Activated B cell treated with CpG ODN at 0.5 μM for 24 hours (primary cell): ENCODE measurements at regions not wholly inside any gene's neighbourhood (a gene's known extent, or its start where the extent isn't known, plus 50 kb on each side); places are given as distances from the start of the nearest gene placed in this dataset.

Experiments used
- ATAC-seq: fragments of 200-7000 bp; cut with Tn5 transposase; one replicate; pipeline ENCODE4 v1.10.0; 2021; ENCODE audit warnings: low read depth, mild to moderate bottlenecking, moderate library complexity
- CTCF ChIA-PET: fragments of 350-600 bp; sonication (Branson Sonifier 250); formaldehyde crosslinking; loops from one replicate; lab custom pipeline; 2021; ENCODE audit warnings: antibody characterized with exemption; lab: Charles Lee
- POLR2A ChIA-PET: fragments of 350-600 bp; sonication (Branson Sonifier 250); formaldehyde crosslinking; loops from one replicate; lab custom pipeline; 2021; ENCODE audit warnings: antibody characterized with exemption; lab: Charles Lee
- DNase-seq: peaks from one replicate; pipeline ENCODE4 v3.0.0; 2022
- H3K27ac Mint-ChIP-seq: one replicate; pipeline ENCODE4 v1.8.0; 2020; ENCODE audit warnings: mixed read lengths
- H3K27me3 Mint-ChIP-seq: one replicate; pipeline ENCODE4 v1.8.0; 2021; ENCODE audit warnings: mixed read lengths
- H3K36me3 Mint-ChIP-seq: one replicate; pipeline ENCODE4 v1.8.0; 2021; ENCODE audit warnings: low read depth, mixed read lengths
- H3K4me1 Mint-ChIP-seq: one replicate; pipeline ENCODE4 v1.8.0; 2021; ENCODE audit warnings: mixed read lengths
- H3K4me3 Mint-ChIP-seq: one replicate; pipeline ENCODE4 v1.8.0; 2020; ENCODE audit warnings: mild to moderate bottlenecking, mixed read lengths
- H3K9me3 Mint-ChIP-seq: one replicate; pipeline ENCODE4 v1.8.0; 2020; ENCODE audit warnings: mixed read lengths
- intact Hi-C: fragments of 100-400 bp; cut with micrococcal nuclease; formaldehyde crosslinking; loops from one replicate; pipeline ENCODE4 v1.15.1; 2024
- TF ChIP-seq, protein P1 (sequence below): fragments of 200-600 bp; IDR thresholded peaks from one replicate; pipeline ENCODE4 v1.8.0; 2022; ENCODE audit warnings: antibody characterized with exemption, mild to moderate bottlenecking

- Mint-ChIP-seq H3K27me3 (no peaks in the 10 kb centered on the region), H3K9me3 (no peaks in the 10 kb centered on the region), H3K4me3 (no peak overlapping the region), H3K36me3 (no peaks in the 10 kb centered on the region), H3K4me1 (no peaks in the 10 kb centered on the region), H3K27ac (no peak overlapping the region)
- TF ChIP-seq, protein P1, sequence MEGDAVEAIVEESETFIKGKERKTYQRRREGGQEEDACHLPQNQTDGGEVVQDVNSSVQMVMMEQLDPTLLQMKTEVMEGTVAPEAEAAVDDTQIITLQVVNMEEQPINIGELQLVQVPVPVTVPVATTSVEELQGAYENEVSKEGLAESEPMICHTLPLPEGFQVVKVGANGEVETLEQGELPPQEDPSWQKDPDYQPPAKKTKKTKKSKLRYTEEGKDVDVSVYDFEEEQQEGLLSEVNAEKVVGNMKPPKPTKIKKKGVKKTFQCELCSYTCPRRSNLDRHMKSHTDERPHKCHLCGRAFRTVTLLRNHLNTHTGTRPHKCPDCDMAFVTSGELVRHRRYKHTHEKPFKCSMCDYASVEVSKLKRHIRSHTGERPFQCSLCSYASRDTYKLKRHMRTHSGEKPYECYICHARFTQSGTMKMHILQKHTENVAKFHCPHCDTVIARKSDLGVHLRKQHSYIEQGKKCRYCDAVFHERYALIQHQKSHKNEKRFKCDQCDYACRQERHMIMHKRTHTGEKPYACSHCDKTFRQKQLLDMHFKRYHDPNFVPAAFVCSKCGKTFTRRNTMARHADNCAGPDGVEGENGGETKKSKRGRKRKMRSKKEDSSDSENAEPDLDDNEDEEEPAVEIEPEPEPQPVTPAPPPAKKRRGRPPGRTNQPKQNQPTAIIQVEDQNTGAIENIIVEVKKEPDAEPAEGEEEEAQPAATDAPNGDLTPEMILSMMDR = no peak
- DNase-seq (no peak), ATAC-seq (no peak)
- CTCF ChIA-PET = no interaction called here
- intact Hi-C loops = no loop called here
- POLR2A ChIA-PET = no interaction called here
Measured at GRCh38 chr6:99852031-99852430, 142.0 kb downstream of the MCHR2 start.

GRCh38 chr6:99867026-99867425 lies 127.0 kb downstream of the MCHR2 start:
- Mint-ChIP-seq H3K27ac (no peak overlapping the region), H3K27me3 (peaks cover 23% of the 10 kb centered on the region), H3K4me3 (no peak overlapping the region), H3K4me1 (peaks cover 2% of the 10 kb centered on the region), H3K36me3 (no peaks in the 10 kb centered on the region), H3K9me3 (no peaks in the 10 kb centered on the region)
- TF ChIP-seq, protein P1 = no peak
- POLR2A ChIA-PET = no interaction called here
- intact Hi-C loops = no loop called here
- CTCF ChIA-PET = no interaction called here
- DNase-seq (no peak), ATAC-seq (no peak)

DNA sequence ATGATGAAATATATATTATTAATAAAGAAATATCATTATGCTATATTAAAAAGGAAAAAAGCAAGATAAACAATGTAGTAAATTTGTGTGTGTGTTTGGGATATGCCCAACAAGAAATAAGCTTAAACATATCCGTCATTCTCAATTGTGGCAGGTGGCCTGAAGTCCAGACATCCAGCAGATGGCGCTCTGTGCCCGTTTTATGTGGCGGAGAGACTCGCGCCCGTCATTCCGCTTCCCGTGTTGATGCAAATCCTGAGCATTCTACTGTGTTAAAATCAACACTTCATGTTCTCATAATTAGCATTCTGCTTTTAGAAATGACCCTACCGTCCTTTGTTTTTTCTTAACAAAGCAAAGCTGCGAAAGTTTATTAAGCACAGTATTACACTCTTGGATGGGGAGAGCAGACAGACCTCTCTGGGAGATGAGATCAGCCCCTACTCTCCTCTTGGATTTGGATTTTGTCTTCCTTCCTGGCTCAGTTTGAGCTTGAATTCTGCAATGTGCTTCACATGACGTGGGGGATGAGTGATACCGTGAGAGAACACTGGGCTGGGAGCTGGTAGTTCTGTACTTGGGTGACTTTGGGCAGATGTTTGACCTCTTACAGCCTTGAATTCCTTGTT lies 125.8 kb downstream of the MCHR2 start:
- ATAC-seq (no peak), DNase-seq (peak; percentile 33)
- no peaks in the 10 kb centered on the region for H3K9me3 Mint-ChIP-seq
- POLR2A ChIA-PET = no interaction called here
- no peaks in the 10 kb centered on the region for H3K36me3 Mint-ChIP-seq
- TF ChIP-seq, protein P1 = no peak
- peaks cover 23% of the 10 kb centered on the region for H3K27me3 Mint-ChIP-seq
- H3K4me1 Mint-ChIP-seq = peaks cover 2% of the 10 kb centered on the region
- CTCF ChIA-PET = interaction anchor here (0.6 to 1.5 kb wide), 8 partner anchors 9 to 796 kb away, joined by 3 to 4 read pairs (median 4); no protein-coding TSS in a partner anchor
- intact Hi-C loops = loop anchor here (1.0 kb wide), 2 partner anchors 611 to 796 kb away; no protein-coding TSS in a partner anchor
- no peak overlapping the region for H3K4me3 Mint-ChIP-seq
- H3K27ac Mint-ChIP-seq = no peak overlapping the region
